GM23338 (cell line): ENCODE measurements at regions not wholly inside any gene's neighbourhood (a gene's known extent, or its start where the extent isn't known, plus 50 kb on each side); places are given as distances from the start of the nearest gene placed in this dataset.

Source experiments
- ATAC-seq: fragments of 200-7000 bp; cut with Tn5 transposase; 3 replicates; pipeline ENCODE4 v1.9.1; 2020
- DNase-seq: peaks from one replicate; pipeline ENCODE4 v3.0.0-alpha.2; 2015; ENCODE audit warnings: low spot score
- H2AFZ ChIP-seq: fragments of 200-600 bp; sonication (generic); 2 replicates; pipeline ENCODE4 v1.8.0; 2016; ENCODE audit warnings: antibody characterized with exemption, mild to moderate bottlenecking, moderate library complexity
- H3F3A ChIP-seq: fragments of 200-600 bp; sonication (generic); replicated peaks from 2 replicates; pipeline ENCODE4 v1.8.0; 2017; ENCODE audit warnings: antibody characterized with exemption, mixed run types, low read depth
- H3K27ac ChIP-seq: fragments of 200-600 bp; sonication (generic); 2 replicates; pipeline ENCODE4 v1.6.1; 2016; ENCODE audit warnings: low read depth
- H3K27me3 ChIP-seq: fragments of 200-600 bp; sonication (generic); 2 replicates; pipeline ENCODE4 v1.8.0; 2016; ENCODE audit warnings: mild to moderate bottlenecking, mixed run types, moderate library complexity; ENCODE audit not compliant: insufficient read depth
- H3K36me3 ChIP-seq: fragments of 200-600 bp; sonication (generic); 2 replicates; pipeline ENCODE4 v1.8.0; 2016; ENCODE audit warnings: mild to moderate bottlenecking; ENCODE audit not compliant: insufficient read depth
- H3K4me1 ChIP-seq: fragments of 200-600 bp; sonication (generic); 2 replicates; pipeline ENCODE4 v1.8.0; 2016; ENCODE audit warnings: mild to moderate bottlenecking, moderate library complexity; ENCODE audit not compliant: insufficient read depth
- H3K4me2 ChIP-seq: fragments of 200-600 bp; sonication (generic); 2 replicates; pipeline ENCODE4 v1.7.1; 2017; ENCODE audit warnings: mixed run types
- H3K4me3 ChIP-seq: fragments of 200-600 bp; sonication (generic); 2 replicates; pipeline ENCODE4 v1.6.1; 2016; ENCODE audit warnings: mixed run types
- H3K79me2 ChIP-seq: fragments of 200-600 bp; sonication (generic); replicated peaks from 2 replicates; pipeline ENCODE4 v1.8.0; 2017; ENCODE audit warnings: mild to moderate bottlenecking; ENCODE audit not compliant: insufficient read depth
- H3K9me2 ChIP-seq: fragments of 200-600 bp; sonication (generic); 2 replicates; pipeline ENCODE4 v1.8.0; 2017; ENCODE audit not compliant: insufficient read depth
- H4K20me1 ChIP-seq: fragments of 200-600 bp; sonication (generic); replicated peaks from 2 replicates; pipeline ENCODE4 v1.8.0; 2017; ENCODE audit warnings: mild to moderate bottlenecking; ENCODE audit not compliant: insufficient read depth
- H3K27ac Mint-ChIP-seq: 2 replicates; pipeline ENCODE4 v1.8.0; 2020; ENCODE audit warnings: inconsistent platforms, mild to moderate bottlenecking, moderate library complexity, mixed read lengths
- H3K27me3 Mint-ChIP-seq: 3 replicates; pipeline ENCODE4 v1.8.0; 2022; ENCODE audit warnings: low read depth, mild to moderate bottlenecking, moderate library complexity, mixed read lengths, inconsistent platforms; ENCODE audit not compliant: insufficient read depth, poor library complexity
- H3K36me3 Mint-ChIP-seq: 3 replicates; pipeline ENCODE4 v1.8.0; 2021; ENCODE audit warnings: low read depth, mild to moderate bottlenecking, inconsistent platforms, moderate library complexity, mixed read lengths
- H3K4me1 Mint-ChIP-seq: 3 replicates; pipeline ENCODE4 v1.8.0; 2020; ENCODE audit warnings: mild to moderate bottlenecking, inconsistent platforms, mixed read lengths
- H3K4me3 Mint-ChIP-seq: 3 replicates; pipeline ENCODE4 v1.8.0; 2021; ENCODE audit warnings: moderate library complexity, mild to moderate bottlenecking, inconsistent platforms, mixed read lengths
- H3K9me3 Mint-ChIP-seq: 3 replicates; pipeline ENCODE4 v1.8.0; 2020; ENCODE audit warnings: moderate library complexity, mild to moderate bottlenecking, inconsistent platforms, mixed read lengths
- CREB1 ChIP-seq: fragments of 250-450 bp; sonication (Bioruptor Pico); IDR thresholded peaks from 2 replicates; pipeline ENCODE4 v1.5.0; 2020; ENCODE audit warnings: low read depth, mild to moderate bottlenecking, moderate library complexity
- CTCF ChIP-seq, 2 experiments: fragments of 200-600 bp in 1 of 2; sonication (generic) in 1 of 2; conservative IDR thresholded peaks; 2 replicates each; pipeline versions ENCODE4 v1.5.1 to v1.6.1; 2016 to 2017; ENCODE audit warnings: antibody characterized with exemption in 2 of 2, low read depth in 2 of 2, mild to moderate bottlenecking in 2 of 2, moderate library complexity in 1 of 2
- ETS1 ChIP-seq: IDR thresholded peaks from 2 replicates; pipeline ENCODE4 v1.6.1; 2016; ENCODE audit warnings: antibody characterized with exemption
- EZH2 ChIP-seq: fragments of 200-600 bp; sonication (generic); IDR thresholded peaks from one replicate; pipeline ENCODE4 v1.8.0; 2017; ENCODE audit warnings: antibody characterized with exemption, mild to moderate bottlenecking, low read depth; ENCODE audit not compliant: unreplicated experiment
- EZH2phosphoT487 ChIP-seq: fragments of 200-600 bp; sonication (generic); IDR thresholded peaks from one replicate; pipeline ENCODE4 v1.8.1; 2018; ENCODE audit warnings: antibody characterized with exemption; ENCODE audit not compliant: unreplicated experiment
- JUNB ChIP-seq: IDR thresholded peaks from one replicate; pipeline ENCODE4 v1.6.1; 2016; ENCODE audit warnings: antibody characterized with exemption; ENCODE audit not compliant: unreplicated experiment
- NANOG ChIP-seq: IDR thresholded peaks from 2 replicates; pipeline ENCODE4 v1.6.1; 2016; ENCODE audit warnings: antibody characterized with exemption, borderline replicate concordance
- POLR2AphosphoS5 ChIP-seq: IDR thresholded peaks from 2 replicates; pipeline ENCODE4 v1.6.1; 2016; ENCODE audit warnings: antibody characterized with exemption, low read depth
- ZNF114 ChIP-seq: fragments of 250-450 bp; sonication (Bioruptor Pico); IDR thresholded peaks from 2 replicates; pipeline ENCODE4 v1.5.0; 2020; ENCODE audit warnings: mild to moderate bottlenecking, moderate library complexity
- ZNF331 ChIP-seq: fragments of 250-450 bp; sonication (Bioruptor Pico); IDR thresholded peaks from 2 replicates; pipeline ENCODE4 v1.5.0; 2020; ENCODE audit warnings: low read depth, mild to moderate bottlenecking, moderate library complexity
- ZNF462 ChIP-seq: fragments of 250-450 bp; sonication (Bioruptor Pico); IDR thresholded peaks from 2 replicates; pipeline ENCODE4 v1.5.0; 2020; ENCODE audit warnings: mild to moderate bottlenecking, moderate library complexity

- H3F3A ChIP-seq, result no peaks in the 10 kb centered on the region
- peaks cover 6% of the 10 kb centered on the region; the same call in 1 of the 2 replicates for H4K20me1 ChIP-seq
- no peaks in the 10 kb centered on the region for H3K4me1 ChIP-seq
- no peak overlapping the region for H3K27ac Mint-ChIP-seq
- H3K27ac ChIP-seq, result no peak overlapping the region
- no peaks in the 10 kb centered on the region; the same call in 2 of the 3 replicates for H3K4me1 Mint-ChIP-seq
- H3K27me3 Mint-ChIP-seq, result no peaks in the 10 kb centered on the region
- no peak overlapping the region for H3K4me3 ChIP-seq
- 0 out of 2 replicates have a peak, but pooled peaks cover 4% of the 10 kb centered on the region for H3K9me2 ChIP-seq
- H3K4me2 ChIP-seq, result no peak overlapping the region
- no peaks in the 10 kb centered on the region for H3K36me3 ChIP-seq
- H3K27me3 ChIP-seq, result no peaks in the 10 kb centered on the region
- H3K36me3 Mint-ChIP-seq, result no peaks in the 10 kb centered on the region
- peak; percentile 69 to 82 for TF ChIP-seq CTCF (conservative IDR thresholded peaks at IDR 0.05; ENCODE audit: low read depth in 2 of 2)
- no peak for TF ChIP-seq ZNF114
- no peak for TF ChIP-seq ETS1
- no peak overlapping the region for H2AFZ ChIP-seq
- DNase-seq, result peak; percentile 63
- no peaks in the 10 kb centered on the region for H3K79me2 ChIP-seq
- ATAC-seq, result no peak; the same call in 1 of the 3 replicates
- peaks cover 6% of the 10 kb centered on the region; the same call in 2 of the 3 replicates for H3K9me3 Mint-ChIP-seq
- no peak overlapping the region for H3K4me3 Mint-ChIP-seq
Observed at GRCh38 chr7:33836797-33837355, 68.5 kb upstream of the BMPER start.

GRCh38 chr7:33837356-33837851, 67.9 kb upstream of the BMPER start:
- no peak for DNase-seq
- H3F3A ChIP-seq, result no peaks in the 10 kb centered on the region
- no peaks in the 10 kb centered on the region for H3K27me3 ChIP-seq
- no peak overlapping the region for H3K27ac Mint-ChIP-seq
- no peak overlapping the region for H3K27ac ChIP-seq
- 0 out of 2 replicates have a peak, but pooled peaks cover 4% of the 10 kb centered on the region for H3K9me2 ChIP-seq
- no peaks in the 10 kb centered on the region for H3K4me1 ChIP-seq
- no peak overlapping the region for H2AFZ ChIP-seq
- no peaks in the 10 kb centered on the region for H3K27me3 Mint-ChIP-seq
- no peaks in the 10 kb centered on the region; the same call in 2 of the 3 replicates for H3K4me1 Mint-ChIP-seq
- H3K36me3 Mint-ChIP-seq, result no peaks in the 10 kb centered on the region
- no peaks in the 10 kb centered on the region for H3K36me3 ChIP-seq
- H3K4me3 ChIP-seq, result no peak overlapping the region
- H3K79me2 ChIP-seq, result no peaks in the 10 kb centered on the region
- no peak for ATAC-seq
- H3K4me2 ChIP-seq, result no peak overlapping the region
- H4K20me1 ChIP-seq, result peaks cover 6% of the 10 kb centered on the region; the same call in 1 of the 2 replicates
- H3K4me3 Mint-ChIP-seq, result no peak overlapping the region
- peaks cover 6% of the 10 kb centered on the region; the same call in 2 of the 3 replicates for H3K9me3 Mint-ChIP-seq
- no peak for TF ChIP-seq ZNF462 (CRISPR knock-in tag)
- TF ChIP-seq NANOG, result no peak
- no peak for TF ChIP-seq POLR2AphosphoS5
- TF ChIP-seq EZH2, result no peak
- TF ChIP-seq JUNB, result no peak
- no peak for TF ChIP-seq EZH2phosphoT487
- TF ChIP-seq ZNF331, result no peak
- TF ChIP-seq ETS1, result no peak
- TF ChIP-seq ZNF114, result no peak
- no peak for TF ChIP-seq CREB1 (CRISPR knock-in tag)
